ENCODE measurements at regions not wholly inside any gene's neighbourhood (a gene's known extent, or its start where the extent isn't known, plus 50 kb on each side); places are given as distances from the start of the nearest gene placed in this dataset.

DNA sequence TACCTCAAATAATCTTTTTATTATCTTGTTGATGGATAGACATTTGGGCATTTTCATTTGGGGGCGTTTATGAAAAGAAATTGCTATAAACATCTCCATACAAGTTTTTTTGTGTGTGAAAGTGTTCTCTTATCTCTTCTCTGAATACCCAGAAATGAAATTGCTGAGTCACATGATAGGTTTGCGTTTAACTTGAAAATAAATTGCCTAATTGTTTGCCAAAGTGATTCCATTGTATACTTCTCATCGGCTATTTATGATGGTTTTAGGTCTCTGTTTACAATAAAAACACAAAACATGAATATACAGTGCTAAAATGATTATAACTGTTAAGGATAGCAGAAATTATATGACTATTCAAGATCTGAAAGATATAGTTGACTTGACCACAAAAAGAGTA lies 361.7 kb downstream of the TAF11L14 start:
- Histone ChIP-seq H3K36me3 (ENCODE audit: control insufficient read depth, insufficient read depth, low read length) (no peaks in the 10 kb centered on the region), H3K9me3 (no peaks in the 10 kb centered on the region), H3K4me1 (no peaks in the 10 kb centered on the region), H3K4me3 (ENCODE audit: low read depth, low read length) (no peak overlapping the region), H3K27me3 (replicated peaks; ENCODE audit: control insufficient read depth, insufficient read depth, low read length) (no peaks in the 10 kb centered on the region; the same call in 1 of the 2 replicates)
- no peaks in the 10 kb centered on the region for H3K36me3 Mint-ChIP-seq (ENCODE audit: insufficient read depth, unreplicated experiment)
- no peaks in the 10 kb centered on the region for H3K4me1 Mint-ChIP-seq (ENCODE audit: low read depth, unreplicated experiment)
- BruUV-seq (replicated peaks), result no TSS peak
- intact Hi-C loops (cut with micrococcal nuclease; ENCODE audit: unreplicated experiment), result no loop called here
- TF ChIP-seq, protein P1, sequence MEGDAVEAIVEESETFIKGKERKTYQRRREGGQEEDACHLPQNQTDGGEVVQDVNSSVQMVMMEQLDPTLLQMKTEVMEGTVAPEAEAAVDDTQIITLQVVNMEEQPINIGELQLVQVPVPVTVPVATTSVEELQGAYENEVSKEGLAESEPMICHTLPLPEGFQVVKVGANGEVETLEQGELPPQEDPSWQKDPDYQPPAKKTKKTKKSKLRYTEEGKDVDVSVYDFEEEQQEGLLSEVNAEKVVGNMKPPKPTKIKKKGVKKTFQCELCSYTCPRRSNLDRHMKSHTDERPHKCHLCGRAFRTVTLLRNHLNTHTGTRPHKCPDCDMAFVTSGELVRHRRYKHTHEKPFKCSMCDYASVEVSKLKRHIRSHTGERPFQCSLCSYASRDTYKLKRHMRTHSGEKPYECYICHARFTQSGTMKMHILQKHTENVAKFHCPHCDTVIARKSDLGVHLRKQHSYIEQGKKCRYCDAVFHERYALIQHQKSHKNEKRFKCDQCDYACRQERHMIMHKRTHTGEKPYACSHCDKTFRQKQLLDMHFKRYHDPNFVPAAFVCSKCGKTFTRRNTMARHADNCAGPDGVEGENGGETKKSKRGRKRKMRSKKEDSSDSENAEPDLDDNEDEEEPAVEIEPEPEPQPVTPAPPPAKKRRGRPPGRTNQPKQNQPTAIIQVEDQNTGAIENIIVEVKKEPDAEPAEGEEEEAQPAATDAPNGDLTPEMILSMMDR (IDR thresholded peaks at IDR 0.05; ENCODE audit: insufficient read depth in 1 of 2, low read depth in 1 of 2, low read length in 1 of 2, severe bottlenecking in 1 of 2, unreplicated experiment in 1 of 2), result no peak
- DNase-seq, result no peak
- ChIA-PET POLR2A (no interaction called here), CTCF (no interaction called here)
- no peak overlapping the region for H3K4me3 Mint-ChIP-seq (ENCODE audit: unreplicated experiment)
- H3K27ac Mint-ChIP-seq (ENCODE audit: unreplicated experiment), result no peak overlapping the region
- no peaks in the 10 kb centered on the region for H3K27me3 Mint-ChIP-seq (ENCODE audit: insufficient read depth, unreplicated experiment)
- H3K9me3 Mint-ChIP-seq (ENCODE audit: unreplicated experiment), result no peaks in the 10 kb centered on the region

DNA sequence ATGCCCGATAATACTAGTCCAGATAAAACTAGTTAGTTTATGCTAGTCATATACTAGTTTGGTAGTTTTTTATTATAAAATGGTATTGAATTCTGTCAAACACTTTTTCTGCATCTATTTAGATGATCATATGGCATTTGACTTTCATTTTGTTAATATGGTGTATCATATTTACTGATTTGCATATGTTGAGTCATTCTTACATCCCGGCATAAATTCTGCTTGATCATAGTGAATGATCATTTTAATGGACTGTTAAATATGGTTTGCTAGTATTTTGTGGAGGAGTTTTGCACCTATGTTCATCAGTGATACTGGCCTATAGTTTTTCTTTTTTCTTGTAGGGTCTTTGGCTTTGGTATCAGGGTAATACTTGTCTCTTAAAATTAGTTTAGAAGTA lies 365.6 kb downstream of the TAF11L14 start:
- H3K27ac Mint-ChIP-seq (ENCODE audit: unreplicated experiment), result no peak overlapping the region

DNA sequence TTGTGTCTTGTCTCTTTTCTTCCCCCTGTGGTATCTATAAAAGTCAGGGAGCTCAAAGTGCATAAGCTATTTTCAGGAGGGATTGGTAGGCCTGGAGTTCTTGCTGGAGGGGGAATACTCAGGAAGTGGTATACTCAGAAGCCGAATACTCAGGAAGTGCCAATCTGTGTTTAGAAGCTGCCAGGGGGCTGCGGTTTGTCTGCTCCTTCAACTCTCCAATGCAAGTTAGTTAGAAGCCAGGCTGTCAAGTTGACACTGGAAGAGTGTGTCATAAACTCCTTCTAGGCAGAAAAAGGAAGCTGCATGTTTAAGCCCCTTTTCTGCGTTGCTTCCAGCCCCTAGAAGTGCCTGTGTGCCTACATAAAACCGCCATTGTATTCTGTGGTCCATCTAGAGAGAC lies 366.5 kb downstream of the TAF11L14 start:
- no peaks in the 10 kb centered on the region for H3K4me1 Mint-ChIP-seq (ENCODE audit: low read depth, unreplicated experiment)
- no peaks in the 10 kb centered on the region for H3K36me3 Mint-ChIP-seq (ENCODE audit: insufficient read depth, unreplicated experiment)
- Histone ChIP-seq H3K27me3 (replicated peaks; ENCODE audit: control insufficient read depth, insufficient read depth, low read length) (no peaks in the 10 kb centered on the region), H3K36me3 (ENCODE audit: control insufficient read depth, insufficient read depth, low read length) (no peaks in the 10 kb centered on the region), H3K9me3 (no peaks in the 10 kb centered on the region), H3K4me3 (ENCODE audit: low read depth, low read length) (no peak overlapping the region), H3K4me1 (no peaks in the 10 kb centered on the region)
- no peaks in the 10 kb centered on the region for H3K27me3 Mint-ChIP-seq (ENCODE audit: insufficient read depth, unreplicated experiment)
- H3K27ac Mint-ChIP-seq (ENCODE audit: unreplicated experiment), result no peak overlapping the region
- ChIA-PET POLR2A (no interaction called here), CTCF (interaction anchor here (0.5 kb wide), 1 partner anchor 784 kb away, joined by 7 read pairs; no protein-coding TSS in a partner anchor)
- BruUV-seq (replicated peaks), result no TSS peak
- no peak overlapping the region for H3K4me3 Mint-ChIP-seq (ENCODE audit: unreplicated experiment)
- TF ChIP-seq, protein P1 (IDR thresholded peaks at IDR 0.05; ENCODE audit: insufficient read depth in 1 of 2, low read depth in 1 of 2, low read length in 1 of 2, severe bottlenecking in 1 of 2, unreplicated experiment in 1 of 2), result no peak
- H3K9me3 Mint-ChIP-seq (ENCODE audit: unreplicated experiment), result peaks cover 6% of the 10 kb centered on the region
- intact Hi-C loops (cut with micrococcal nuclease; ENCODE audit: unreplicated experiment), result no loop called here
- no peak for DNase-seq

More for the DNA sequence above, 365.6 kb downstream of the TAF11L14 start:
- Histone ChIP-seq H3K9me3 (no peaks in the 10 kb centered on the region), H3K4me1 (no peaks in the 10 kb centered on the region), H3K4me3 (ENCODE audit: low read depth, low read length) (no peak overlapping the region), H3K36me3 (ENCODE audit: control insufficient read depth, insufficient read depth, low read length) (no peaks in the 10 kb centered on the region), H3K27me3 (replicated peaks; ENCODE audit: control insufficient read depth, insufficient read depth, low read length) (no peaks in the 10 kb centered on the region)
- intact Hi-C loops (cut with micrococcal nuclease; ENCODE audit: unreplicated experiment), result no loop called here
- H3K36me3 Mint-ChIP-seq (ENCODE audit: insufficient read depth, unreplicated experiment), result no peaks in the 10 kb centered on the region
- ChIA-PET POLR2A (no interaction called here), CTCF (no interaction called here)
- DNase-seq, result no peak
- BruUV-seq (replicated peaks), result no TSS peak
- TF ChIP-seq, protein P1 (IDR thresholded peaks at IDR 0.05; ENCODE audit: insufficient read depth in 1 of 2, low read depth in 1 of 2, low read length in 1 of 2, severe bottlenecking in 1 of 2, unreplicated experiment in 1 of 2), result no peak
- no peak overlapping the region for H3K4me3 Mint-ChIP-seq (ENCODE audit: unreplicated experiment)
- no peaks in the 10 kb centered on the region for H3K4me1 Mint-ChIP-seq (ENCODE audit: low read depth, unreplicated experiment)
- no peaks in the 10 kb centered on the region for H3K27me3 Mint-ChIP-seq (ENCODE audit: insufficient read depth, unreplicated experiment)
- no peaks in the 10 kb centered on the region for H3K9me3 Mint-ChIP-seq (ENCODE audit: unreplicated experiment)
